Lung (tissue), 11 donors: ENCODE measurements at regions not wholly inside any gene's neighbourhood (a gene's known extent, or its start where the extent isn't known, plus 50 kb on each side); places are given as distances from the start of the nearest gene placed in this dataset.

ENCODE experiments used
- ATAC-seq: fragments of 200-7000 bp; cut with Tn5 transposase; one replicate; pipeline ENCODE4 v1.9.1; 2020; ENCODE audit warnings: moderate number of reproducible peaks; ENCODE audit not compliant: insufficient read depth, low FRiP score
- DNase-seq, 3 donors: peaks; one replicate each; pipeline ENCODE4 v3.0.0-alpha.2; 2013 to 2017
- H3K27ac ChIP-seq, 2 donors: one replicate each; pipeline ENCODE4 v1.5.1; 2013; ENCODE audit warnings: mild to moderate bottlenecking in 2 of 2, moderate library complexity in 2 of 2, control low read depth in 1 of 2, inconsistent platforms in 1 of 2, low read depth in 1 of 2, low read length in 1 of 2
- H3K27me3 ChIP-seq, 3 donors: one replicate each; pipeline ENCODE4 v1.5.1; 2013; ENCODE audit warnings: low read length in 2 of 3; ENCODE audit not compliant: control insufficient read depth in 3 of 3, insufficient read depth in 3 of 3
- H3K36me3 ChIP-seq, 4 donors: one replicate each; pipeline ENCODE4 v1.5.1; 2013; ENCODE audit warnings: low read length in 4 of 4, mild to moderate bottlenecking in 1 of 4, moderate library complexity in 1 of 4; ENCODE audit not compliant: control insufficient read depth in 4 of 4, insufficient read depth in 4 of 4
- H3K4me1 ChIP-seq, 5 donors: one replicate each; pipeline ENCODE4 v1.5.1; 2013; ENCODE audit warnings: low read length in 5 of 5, mild to moderate bottlenecking in 2 of 5, moderate library complexity in 1 of 5; ENCODE audit not compliant: control insufficient read depth in 5 of 5, insufficient read depth in 5 of 5
- H3K4me3 ChIP-seq: one replicate; pipeline ENCODE4 v1.5.1; 2013; ENCODE audit warnings: mild to moderate bottlenecking, control low read depth, moderate library complexity
- H3K9ac ChIP-seq, 2 donors: one replicate each; pipeline ENCODE4 v1.5.1; 2013; ENCODE audit warnings: low read length in 2 of 2, control low read depth in 1 of 2; ENCODE audit not compliant: insufficient read depth in 1 of 2
- H3K9me3 ChIP-seq, 4 donors: one replicate each; pipeline ENCODE4 v1.5.1; 2013; ENCODE audit warnings: low read length in 3 of 4, mild to moderate bottlenecking in 1 of 4, moderate library complexity in 1 of 4; ENCODE audit not compliant: control insufficient read depth in 4 of 4, insufficient read depth in 3 of 4
- WGBS, 2 donors: extraction: QIAGEN DNeasy Blood & Tissue Kit; methylation state at CpG; one replicate each; pipeline ENCODE4 v1.1.7; 2013; 5-methylcytosine and 5-hydroxymethylcytosine counted together
- TF ChIP-seq, protein P1 (sequence below): IDR thresholded peaks from 2 replicates; pipeline ENCODE4 v1.5.1; 2012; ENCODE audit warnings: mild to moderate bottlenecking; ENCODE audit errors: control extremely low read depth, extremely low read depth
- donor health status: control.
- donor health status: control.
- donor health status: Bipolar disorder and iron deficiency.
- donor health status: healthy.
- donor health status: DM: yes; HTN: yes; CAD: no.

DNA sequence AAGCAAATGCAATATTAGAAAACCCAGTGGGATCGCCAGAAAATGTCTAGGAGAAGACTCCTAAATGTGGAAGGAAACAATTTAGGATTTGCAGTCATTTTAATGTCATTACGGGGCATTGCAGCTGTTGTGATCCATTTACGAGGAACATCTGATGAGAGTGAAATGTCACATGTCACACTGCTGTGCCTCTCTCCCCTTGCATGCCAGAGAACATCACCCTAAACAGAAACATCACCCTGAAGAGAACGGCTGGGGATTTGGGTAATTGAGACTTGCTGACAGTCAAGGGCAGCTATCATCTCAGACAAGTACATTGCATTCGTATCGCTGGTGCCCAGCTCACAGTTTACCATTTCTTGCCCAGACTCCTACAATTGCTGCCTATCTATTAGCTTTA lies 785.7 kb upstream of the POM121L12 start:
- Histone ChIP-seq H3K4me1 (no peaks in the 10 kb centered on the region), H3K36me3 (no peaks in the 10 kb centered on the region), H3K27me3 (no peaks in the 10 kb centered on the region), H3K27ac (no peak overlapping the region), H3K4me3 (no peak overlapping the region), H3K9me3 (peaks cover 0 to 1% (median 0%) of the 10 kb centered on the region in 4 donors), H3K9ac (no peak overlapping the region)
- 76 to 82% methylated on average over 6 of the region's 6 CpGs for WGBS, 2 donors
- TF ChIP-seq, protein P1, sequence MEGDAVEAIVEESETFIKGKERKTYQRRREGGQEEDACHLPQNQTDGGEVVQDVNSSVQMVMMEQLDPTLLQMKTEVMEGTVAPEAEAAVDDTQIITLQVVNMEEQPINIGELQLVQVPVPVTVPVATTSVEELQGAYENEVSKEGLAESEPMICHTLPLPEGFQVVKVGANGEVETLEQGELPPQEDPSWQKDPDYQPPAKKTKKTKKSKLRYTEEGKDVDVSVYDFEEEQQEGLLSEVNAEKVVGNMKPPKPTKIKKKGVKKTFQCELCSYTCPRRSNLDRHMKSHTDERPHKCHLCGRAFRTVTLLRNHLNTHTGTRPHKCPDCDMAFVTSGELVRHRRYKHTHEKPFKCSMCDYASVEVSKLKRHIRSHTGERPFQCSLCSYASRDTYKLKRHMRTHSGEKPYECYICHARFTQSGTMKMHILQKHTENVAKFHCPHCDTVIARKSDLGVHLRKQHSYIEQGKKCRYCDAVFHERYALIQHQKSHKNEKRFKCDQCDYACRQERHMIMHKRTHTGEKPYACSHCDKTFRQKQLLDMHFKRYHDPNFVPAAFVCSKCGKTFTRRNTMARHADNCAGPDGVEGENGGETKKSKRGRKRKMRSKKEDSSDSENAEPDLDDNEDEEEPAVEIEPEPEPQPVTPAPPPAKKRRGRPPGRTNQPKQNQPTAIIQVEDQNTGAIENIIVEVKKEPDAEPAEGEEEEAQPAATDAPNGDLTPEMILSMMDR, result no peak
- DNase-seq, result no peak
- ATAC-seq, result no peak

DNA sequence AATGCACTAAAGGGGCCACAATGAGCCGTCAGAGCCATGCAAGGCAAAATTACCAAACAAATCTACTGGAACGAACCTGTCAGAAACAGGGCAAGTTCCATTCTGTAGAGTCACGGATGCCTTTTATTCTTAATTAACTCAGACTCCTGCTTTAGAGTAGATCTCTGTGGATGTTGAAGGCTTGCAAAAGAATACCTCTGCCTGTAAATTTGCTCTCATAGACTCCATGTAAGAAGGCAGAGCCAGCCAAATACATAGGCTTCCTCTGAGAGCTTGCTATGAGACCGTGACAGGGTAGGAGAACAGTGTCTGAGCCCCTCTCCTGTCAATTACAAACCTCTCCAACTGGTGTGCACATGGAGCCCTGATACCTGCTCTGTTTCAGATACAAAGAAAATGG lies 787.9 kb upstream of the POM121L12 start:
- H3K27me3 ChIP-seq, result no peaks in the 10 kb centered on the region
- TF ChIP-seq, protein P1, result no peak
- no peak overlapping the region for H3K9ac ChIP-seq
- H3K4me1 ChIP-seq, result no peaks in the 10 kb centered on the region
- no peak for DNase-seq
- H3K9me3 ChIP-seq, result peaks cover 0 to 1% (median 0%) of the 10 kb centered on the region in 4 donors
- WGBS, 2 donors, result 85 to 86% methylated on average over 4 of the region's 4 CpGs
- H3K4me3 ChIP-seq, result no peak overlapping the region
- no peak overlapping the region for H3K27ac ChIP-seq
- H3K36me3 ChIP-seq, result no peaks in the 10 kb centered on the region
- no peak for ATAC-seq

DNA sequence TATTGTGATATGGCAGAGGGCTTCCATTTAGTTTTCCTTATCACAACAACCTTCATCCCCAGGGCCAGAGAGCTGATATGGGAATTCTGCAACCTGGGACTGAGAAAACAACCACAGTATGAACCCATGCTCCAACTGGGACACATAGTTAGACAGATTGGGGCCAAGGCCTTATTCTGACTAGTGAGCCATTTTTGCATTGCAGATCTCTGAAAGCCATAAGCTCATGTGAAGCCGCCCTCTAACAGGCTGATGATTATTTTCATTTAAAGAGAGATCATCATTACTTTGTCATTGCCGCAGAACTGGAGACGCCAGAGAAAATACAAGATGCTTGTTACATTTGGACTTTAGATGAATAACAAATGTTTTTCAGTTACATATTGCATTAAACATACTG lies 791.7 kb upstream of the POM121L12 start:
- WGBS, 2 donors, result 94 to 98% methylated on average over 3 of the region's 3 CpGs
- TF ChIP-seq, protein P1, result no peak

DNA sequence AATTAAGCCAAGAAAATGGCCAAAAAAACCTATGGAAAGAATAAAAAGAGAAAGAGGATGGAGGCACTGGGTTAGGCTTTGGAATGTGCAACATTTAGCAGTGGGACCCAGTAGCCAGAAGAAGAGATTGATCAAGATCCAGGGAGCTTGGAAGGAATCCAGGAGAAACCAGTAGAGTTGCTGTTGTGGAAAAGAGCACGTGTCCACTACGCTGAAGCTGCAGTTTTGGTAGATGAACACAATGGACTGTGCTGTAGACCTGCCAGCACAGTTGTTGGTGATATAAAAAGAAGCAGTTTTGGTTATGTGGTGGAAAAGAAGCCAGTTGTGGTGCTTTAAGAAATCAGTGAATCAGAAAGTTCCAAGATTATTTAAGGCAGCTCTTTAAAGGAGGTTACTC lies 802.2 kb upstream of the POM121L12 start:
- 74 to 81% methylated on average over 2 of the region's 2 CpGs for WGBS, 2 donors
- ATAC-seq (no peak), DNase-seq (no peak)
- H3K4me1 ChIP-seq, result no peaks in the 10 kb centered on the region
- no peak overlapping the region for H3K27ac ChIP-seq
- TF ChIP-seq, protein P1, result no peak
- no peaks in the 10 kb centered on the region for H3K27me3 ChIP-seq
- H3K4me3 ChIP-seq, result no peak overlapping the region
- peaks cover 0 to 9% (median 2%) of the 10 kb centered on the region in 4 donors for H3K9me3 ChIP-seq
- no peaks in the 10 kb centered on the region for H3K36me3 ChIP-seq
- H3K9ac ChIP-seq, result no peak overlapping the region

More for the DNA sequence above, 791.7 kb upstream of the POM121L12 start:
- ATAC-seq (no peak), DNase-seq (no peak)
- H3K27ac ChIP-seq, result no peak overlapping the region
- no peaks in the 10 kb centered on the region for H3K9me3 ChIP-seq
- no peak overlapping the region for H3K4me3 ChIP-seq
- no peak overlapping the region for H3K9ac ChIP-seq
- H3K36me3 ChIP-seq, result no peaks in the 10 kb centered on the region
- H3K4me1 ChIP-seq, result no peaks in the 10 kb centered on the region
- H3K27me3 ChIP-seq, result no peaks in the 10 kb centered on the region
